AG04450 (cell line): ENCODE measurements at regions not wholly inside any gene's neighbourhood (a gene's known extent, or its start where the extent isn't known, plus 50 kb on each side); places are given as distances from the start of the nearest gene placed in this dataset.
A peak's percentile ranks its signal among the peaks of the same experiment; 100 is the strongest.

Source experiments
- CTCF ChIA-PET: fragments of 300-600, 350-600 bp; formaldehyde crosslinking; extraction: SDS; loops from one replicate; lab custom pipeline; 2022; ENCODE audit warnings: antibody characterized with exemption, inconsistent platforms; lab: Charles Lee
- POLR2A ChIA-PET: fragments of 350-600 bp; formaldehyde crosslinking; extraction: SDS; loops from one replicate; lab custom pipeline; 2021; ENCODE audit warnings: antibody characterized with exemption, inconsistent platforms; lab: Yijun Ruan, JAX
- DNase-seq: peaks from one replicate; pipeline ENCODE4 v3.0.0-alpha.2; 2011; ENCODE audit warnings: low read depth, low spot score
- H3K27ac ChIP-seq: one replicate; pipeline ENCODE4 v1.5.1; 2012; ENCODE audit warnings: low read depth, low read length, control low read depth
- H3K27me3 ChIP-seq: one replicate; pipeline ENCODE4 v1.6.0; 2012; ENCODE audit warnings: low read length; ENCODE audit not compliant: control insufficient read depth, insufficient read depth
- H3K4me3 ChIP-seq: 2 replicates; pipeline ENCODE4 v1.5.1; 2011; ENCODE audit warnings: mild to moderate bottlenecking, low read depth, low read length, control low read depth
- H3K9me3 ChIP-seq: 2 replicates; pipeline ENCODE4 v1.5.1; 2012; ENCODE audit warnings: low read length; ENCODE audit not compliant: control insufficient read depth, insufficient read depth
- TF ChIP-seq, protein P1 (sequence below): IDR thresholded peaks from 2 replicates; pipeline ENCODE4 v1.5.1; 2011; ENCODE audit warnings: low read depth, low read length, control low read depth, inconsistent platforms

DNA sequence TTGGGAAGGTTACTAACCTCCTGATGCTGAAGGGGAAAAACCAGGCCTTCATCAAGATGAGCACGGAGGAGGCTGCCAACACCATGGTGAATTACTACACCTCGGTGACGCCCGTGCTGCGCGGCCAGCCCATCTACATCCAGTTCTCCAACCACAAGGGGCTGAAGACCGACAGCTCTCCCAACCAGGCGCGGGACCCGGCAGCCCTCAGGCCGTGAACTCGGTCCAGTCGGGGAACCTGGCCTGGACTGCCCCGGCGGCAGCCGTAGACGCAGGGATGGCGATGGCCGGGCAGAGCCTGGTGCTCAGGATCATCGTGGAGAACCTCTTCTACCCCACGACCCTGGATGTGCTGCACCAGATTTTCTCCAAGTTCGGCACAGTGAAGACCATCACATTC lies 133.0 kb upstream of the FUT8 start:
- Histone ChIP-seq H3K4me3 (no peak overlapping the region), H3K9me3 (peaks cover 17% of the 10 kb centered on the region), H3K27ac (no peak overlapping the region), H3K27me3 (no peaks in the 10 kb centered on the region)
- TF ChIP-seq, protein P1, sequence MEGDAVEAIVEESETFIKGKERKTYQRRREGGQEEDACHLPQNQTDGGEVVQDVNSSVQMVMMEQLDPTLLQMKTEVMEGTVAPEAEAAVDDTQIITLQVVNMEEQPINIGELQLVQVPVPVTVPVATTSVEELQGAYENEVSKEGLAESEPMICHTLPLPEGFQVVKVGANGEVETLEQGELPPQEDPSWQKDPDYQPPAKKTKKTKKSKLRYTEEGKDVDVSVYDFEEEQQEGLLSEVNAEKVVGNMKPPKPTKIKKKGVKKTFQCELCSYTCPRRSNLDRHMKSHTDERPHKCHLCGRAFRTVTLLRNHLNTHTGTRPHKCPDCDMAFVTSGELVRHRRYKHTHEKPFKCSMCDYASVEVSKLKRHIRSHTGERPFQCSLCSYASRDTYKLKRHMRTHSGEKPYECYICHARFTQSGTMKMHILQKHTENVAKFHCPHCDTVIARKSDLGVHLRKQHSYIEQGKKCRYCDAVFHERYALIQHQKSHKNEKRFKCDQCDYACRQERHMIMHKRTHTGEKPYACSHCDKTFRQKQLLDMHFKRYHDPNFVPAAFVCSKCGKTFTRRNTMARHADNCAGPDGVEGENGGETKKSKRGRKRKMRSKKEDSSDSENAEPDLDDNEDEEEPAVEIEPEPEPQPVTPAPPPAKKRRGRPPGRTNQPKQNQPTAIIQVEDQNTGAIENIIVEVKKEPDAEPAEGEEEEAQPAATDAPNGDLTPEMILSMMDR, result no peak
- POLR2A ChIA-PET, result no interaction called here
- DNase-seq, result no peak
- CTCF ChIA-PET, result no interaction called here

DNA sequence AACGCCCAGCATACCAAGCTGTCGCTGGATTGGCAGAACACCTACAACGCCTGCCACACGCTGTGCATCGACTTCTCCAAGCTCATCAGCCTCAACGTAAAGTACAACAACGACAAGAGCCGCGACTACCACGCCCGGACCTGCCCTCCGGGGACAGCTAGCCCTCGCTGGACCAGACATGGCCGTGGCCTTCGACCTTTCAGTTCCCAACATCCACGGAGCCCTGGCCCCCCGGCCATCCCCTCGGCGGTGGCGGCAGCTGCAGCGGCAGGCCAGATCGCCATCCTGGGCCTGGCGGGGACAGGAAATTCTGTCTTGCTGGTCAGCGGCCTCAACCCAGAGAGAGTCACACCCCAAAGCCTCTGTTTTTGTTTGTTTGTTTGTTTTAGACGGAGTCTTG lies 132.6 kb upstream of the FUT8 start:
- POLR2A ChIA-PET, result no interaction called here
- no peak for DNase-seq
- TF ChIP-seq, protein P1, result no peak
- Histone ChIP-seq H3K4me3 (no peak overlapping the region), H3K27ac (no peak overlapping the region), H3K27me3 (no peaks in the 10 kb centered on the region), H3K9me3 (peaks cover 17% of the 10 kb centered on the region)
- CTCF ChIA-PET, result no interaction called here

DNA sequence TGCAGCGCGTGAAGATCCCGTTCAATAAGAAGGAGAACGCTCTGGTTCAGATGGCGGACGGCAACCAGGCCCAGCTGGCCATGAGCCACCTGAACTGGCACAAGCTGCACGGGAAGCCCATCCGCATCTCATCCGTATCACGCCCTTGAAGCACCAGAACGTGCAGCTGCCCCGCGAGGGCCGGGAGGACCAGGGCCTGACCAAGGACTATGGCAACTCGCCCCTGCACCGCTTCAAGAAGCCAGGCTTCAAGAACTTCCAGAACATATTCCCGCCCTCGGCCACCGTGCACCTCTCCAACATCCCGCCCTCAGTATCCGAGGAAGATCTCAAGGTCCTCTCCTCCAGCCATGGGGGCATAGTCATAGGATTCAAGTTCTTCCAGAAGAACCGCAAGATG lies 131.9 kb upstream of the FUT8 start:
- H3K4me3 ChIP-seq, result no peak overlapping the region
- peaks cover 17% of the 10 kb centered on the region for H3K9me3 ChIP-seq
- TF ChIP-seq, protein P1, result no peak
- DNase-seq, result no peak
- no peak overlapping the region for H3K27ac ChIP-seq
- H3K27me3 ChIP-seq, result no peaks in the 10 kb centered on the region
- ChIA-PET POLR2A (no interaction called here), CTCF (no interaction called here)

- POLR2A ChIA-PET, result interaction anchor here (1.0 kb wide), 1 partner anchor 35 kb away, joined by 3 read pairs; no protein-coding TSS in a partner anchor
- CTCF ChIA-PET, result no interaction called here
- TF ChIP-seq, protein P1, result no peak
Measured at GRCh38 chr14:65281991-65282895, 130.3 kb upstream of the FUT8 start.

DNA sequence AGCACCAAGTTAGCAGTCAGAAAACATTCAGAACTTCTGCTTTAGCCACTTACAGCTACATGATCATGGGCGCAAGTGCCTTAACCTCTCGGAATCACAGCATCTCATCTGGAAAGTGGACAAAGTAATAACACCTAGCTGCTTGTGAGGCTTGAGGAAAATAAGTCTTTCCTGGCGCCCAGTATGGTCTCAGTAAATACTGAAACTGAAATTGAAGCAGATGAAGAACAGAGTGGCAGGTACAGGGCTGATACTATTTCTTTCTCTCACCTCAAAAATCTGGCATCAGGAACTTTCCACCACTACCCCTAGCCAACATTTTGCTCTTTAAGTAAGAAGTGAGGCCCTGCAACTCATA lies 129.7 kb upstream of the FUT8 start:
- peaks cover 22% of the 10 kb centered on the region for H3K9me3 ChIP-seq
- CTCF ChIA-PET, result no interaction called here
- H3K27me3 ChIP-seq, result no peaks in the 10 kb centered on the region
- POLR2A ChIA-PET, result no interaction called here
- TF ChIP-seq, protein P1, result no peak
- DNase-seq, result no peak
- no peak overlapping the region for H3K4me3 ChIP-seq
- H3K27ac ChIP-seq, result peak overlapping the region; percentile 67

More at GRCh38 chr14:65281991-65282895, 130.3 kb upstream of the FUT8 start:
- no peak for DNase-seq
- Histone ChIP-seq H3K27ac (peak overlapping the region; percentile 67), H3K9me3 (peaks cover 19% of the 10 kb centered on the region), H3K4me3 (no peak overlapping the region; the same call in 1 of the 2 replicates), H3K27me3 (no peaks in the 10 kb centered on the region)
